ENCODE measurements at regions not wholly inside any gene's neighbourhood (a gene's known extent, or its start where the extent isn't known, plus 50 kb on each side); places are given as distances from the start of the nearest gene placed in this dataset.

DNA sequence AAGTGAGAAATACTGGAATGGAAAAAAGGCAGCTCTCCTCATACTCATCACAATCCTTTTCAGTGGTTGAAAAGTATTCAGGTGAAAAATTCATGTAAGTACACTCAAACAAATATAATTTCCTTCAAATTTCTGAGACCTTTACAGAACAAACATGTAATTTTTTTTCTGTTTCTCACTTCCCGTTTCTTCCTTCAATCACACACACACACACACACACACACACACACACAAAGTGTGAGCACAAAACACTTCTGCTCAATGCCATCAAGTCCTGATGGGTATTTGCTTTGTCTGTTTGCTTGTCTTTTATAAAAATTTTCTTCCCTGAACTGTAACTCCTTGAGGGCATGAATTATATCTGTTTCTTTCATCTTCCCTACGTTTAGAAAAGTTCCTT is 110.6 kb downstream of the LIG4 start:
- ChIA-PET POLR2A (no interaction called here), CTCF (no interaction called here)
- TF ChIP-seq, protein P1, sequence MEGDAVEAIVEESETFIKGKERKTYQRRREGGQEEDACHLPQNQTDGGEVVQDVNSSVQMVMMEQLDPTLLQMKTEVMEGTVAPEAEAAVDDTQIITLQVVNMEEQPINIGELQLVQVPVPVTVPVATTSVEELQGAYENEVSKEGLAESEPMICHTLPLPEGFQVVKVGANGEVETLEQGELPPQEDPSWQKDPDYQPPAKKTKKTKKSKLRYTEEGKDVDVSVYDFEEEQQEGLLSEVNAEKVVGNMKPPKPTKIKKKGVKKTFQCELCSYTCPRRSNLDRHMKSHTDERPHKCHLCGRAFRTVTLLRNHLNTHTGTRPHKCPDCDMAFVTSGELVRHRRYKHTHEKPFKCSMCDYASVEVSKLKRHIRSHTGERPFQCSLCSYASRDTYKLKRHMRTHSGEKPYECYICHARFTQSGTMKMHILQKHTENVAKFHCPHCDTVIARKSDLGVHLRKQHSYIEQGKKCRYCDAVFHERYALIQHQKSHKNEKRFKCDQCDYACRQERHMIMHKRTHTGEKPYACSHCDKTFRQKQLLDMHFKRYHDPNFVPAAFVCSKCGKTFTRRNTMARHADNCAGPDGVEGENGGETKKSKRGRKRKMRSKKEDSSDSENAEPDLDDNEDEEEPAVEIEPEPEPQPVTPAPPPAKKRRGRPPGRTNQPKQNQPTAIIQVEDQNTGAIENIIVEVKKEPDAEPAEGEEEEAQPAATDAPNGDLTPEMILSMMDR (IDR thresholded peaks at IDR 0.05; ENCODE audit: control extremely low read depth, extremely low read depth, low read depth, missing control alignments): no peak
- DNase-seq (ENCODE audit: extremely low spot score): no peak

DNA sequence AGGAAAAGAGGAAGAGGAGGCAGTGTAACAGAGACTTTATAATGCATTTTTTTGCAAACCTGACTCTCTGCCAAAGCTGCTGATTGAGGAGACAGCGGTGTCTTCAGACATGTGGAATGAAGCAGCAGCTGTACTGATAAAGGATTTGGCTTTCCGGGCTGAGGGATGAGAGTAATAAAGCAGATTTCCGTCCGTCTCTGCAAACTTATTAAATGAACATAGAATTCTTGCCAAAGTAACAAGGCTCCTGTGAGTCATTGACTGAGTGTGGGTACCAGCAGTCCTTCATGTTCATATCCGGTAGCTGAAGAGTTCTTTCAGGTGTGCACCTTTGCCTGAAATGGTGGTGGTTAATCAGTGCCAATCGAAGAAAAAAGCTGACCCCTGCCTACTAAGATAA is 112.6 kb downstream of the LIG4 start:
- DNase-seq (ENCODE audit: extremely low spot score): no peak
- ChIA-PET POLR2A (no interaction called here), CTCF (interaction anchor here (1.3 to 1.5 kb wide), 2 partner anchors 16 to 22 kb away, joined by 4 read pairs; no protein-coding TSS in a partner anchor)
- TF ChIP-seq, protein P1 (IDR thresholded peaks at IDR 0.05; ENCODE audit: control extremely low read depth, extremely low read depth, low read depth, missing control alignments): no peak

DNA sequence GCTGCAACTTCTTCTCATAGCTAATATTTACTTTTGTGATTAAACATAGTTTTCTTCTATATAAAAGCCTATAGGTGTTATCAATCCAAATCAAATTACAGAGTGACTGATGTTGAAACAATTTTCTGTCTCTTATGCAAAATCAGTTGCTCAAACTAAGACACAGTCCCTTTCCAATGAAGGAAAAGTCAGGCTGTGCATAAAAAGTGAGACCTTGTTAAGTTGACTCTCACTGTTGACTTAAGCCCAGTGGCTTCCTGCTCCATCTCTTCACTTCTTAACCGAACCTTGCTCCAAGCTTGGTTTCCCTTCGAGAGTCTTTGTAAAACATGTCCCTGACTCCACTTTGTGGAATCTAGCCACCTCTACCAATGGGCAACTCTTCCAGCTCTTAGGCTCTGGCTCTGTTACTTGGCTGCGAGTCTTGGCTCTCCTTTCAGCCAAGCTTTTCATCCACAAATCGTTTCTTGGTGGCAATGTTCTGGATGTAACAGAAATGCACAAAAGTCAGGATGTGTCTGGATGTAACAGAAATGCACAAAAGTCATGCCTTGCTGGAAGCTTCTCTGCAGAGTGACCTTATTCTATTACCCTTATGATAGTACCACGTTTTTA is 118.9 kb downstream of the LIG4 start:
- DNase-seq (ENCODE audit: extremely low spot score): no peak
- TF ChIP-seq, protein P1 (IDR thresholded peaks at IDR 0.05; ENCODE audit: control extremely low read depth, extremely low read depth, low read depth, missing control alignments): no peak
- ChIA-PET POLR2A (no interaction called here), CTCF (no interaction called here)

DNA sequence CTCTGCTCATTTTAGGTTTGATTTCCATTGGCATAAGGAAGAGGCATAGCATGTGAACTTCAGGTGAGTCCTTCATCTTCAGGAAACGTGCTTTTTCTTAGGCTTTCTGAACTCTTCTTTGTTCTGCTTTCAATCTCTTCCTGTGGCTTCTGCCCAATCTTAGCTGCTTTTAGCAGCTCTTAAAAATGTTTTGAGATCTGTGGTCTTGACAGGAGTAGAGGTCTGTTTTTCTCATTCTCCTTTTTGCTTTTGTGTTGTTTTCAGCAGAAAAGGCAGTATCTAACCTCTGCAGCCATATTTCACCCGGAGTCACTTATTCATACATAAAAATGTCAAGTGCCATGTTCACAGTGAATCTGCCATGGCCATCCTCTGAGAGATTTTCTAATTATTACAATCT is 120.3 kb downstream of the LIG4 start:
- no peak for DNase-seq (ENCODE audit: extremely low spot score)
- CTCF ChIA-PET: no interaction called here
- POLR2A ChIA-PET: no interaction called here
- TF ChIP-seq, protein P1 (IDR thresholded peaks at IDR 0.05; ENCODE audit: control extremely low read depth, extremely low read depth, low read depth, missing control alignments): no peak

DNA sequence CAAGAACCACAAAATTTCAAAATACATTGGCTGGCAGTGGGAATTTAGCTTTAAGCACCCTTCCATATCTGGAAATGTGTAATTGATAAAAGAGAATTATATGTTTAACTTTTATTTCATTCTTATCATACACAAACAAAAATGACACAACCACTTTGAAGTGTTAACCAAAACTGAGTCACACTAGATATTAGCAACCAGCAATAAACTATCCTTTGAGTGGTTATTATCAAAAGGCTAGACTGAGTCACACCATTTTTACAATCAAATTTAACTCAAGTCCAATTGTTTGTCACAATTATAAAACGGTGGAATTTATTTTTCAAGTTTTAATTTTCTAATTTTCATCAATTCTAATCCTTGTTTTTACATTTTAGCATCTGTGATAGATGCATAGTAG is 121.7 kb downstream of the LIG4 start:
- CTCF ChIA-PET: no interaction called here
- POLR2A ChIA-PET: no interaction called here
- TF ChIP-seq, protein P1 (IDR thresholded peaks at IDR 0.05; ENCODE audit: control extremely low read depth, extremely low read depth, low read depth, missing control alignments): no peak
- no peak for DNase-seq (ENCODE audit: extremely low spot score)

DNA sequence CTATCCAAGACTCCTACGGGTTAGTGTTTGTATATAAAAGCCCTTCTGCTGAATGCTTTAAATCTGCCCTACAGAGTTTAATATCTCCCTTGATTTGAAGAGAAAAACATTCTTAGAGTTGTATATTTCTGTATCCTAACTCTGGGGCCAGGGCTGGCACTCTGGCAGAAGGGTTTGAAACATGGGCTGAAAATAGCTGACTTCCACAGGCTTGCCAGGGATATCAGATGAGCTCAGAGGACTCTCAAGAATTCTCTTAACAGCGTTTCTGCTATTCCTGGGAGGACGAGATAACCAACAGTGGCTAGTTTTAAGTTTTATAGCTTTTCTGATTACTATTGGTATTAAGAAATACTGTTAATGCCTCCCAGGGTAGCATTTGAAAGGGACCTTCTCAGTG is 127.5 kb downstream of the LIG4 start:
- DNase-seq (ENCODE audit: extremely low spot score): no peak
- TF ChIP-seq, protein P1 (IDR thresholded peaks at IDR 0.05; ENCODE audit: control extremely low read depth, extremely low read depth, low read depth, missing control alignments): no peak
- ChIA-PET CTCF (no interaction called here), POLR2A (no interaction called here)
